AG09319 (cell line): ENCODE measurements at regions not wholly inside any gene's neighbourhood (a gene's known extent, or its start where the extent isn't known, plus 50 kb on each side); places are given as distances from the start of the nearest gene placed in this dataset.

ENCODE experiments used
- DNase-seq: peaks from one replicate; pipeline ENCODE4 v3.0.0-alpha.2; 2010; ENCODE audit warnings: low read depth; ENCODE audit errors: extremely low read depth
- CTCF ChIP-seq: IDR thresholded peaks from 2 replicates; pipeline ENCODE4 v1.5.1; 2011; ENCODE audit warnings: low read depth, mild to moderate bottlenecking, inconsistent platforms, low read length, moderate library complexity

- no peak for TF ChIP-seq CTCF
- no peak for DNase-seq
These were observed 216.3 kb upstream of the PSMD7 start for GRCh38 chr16:74080311-74080710.

DNA sequence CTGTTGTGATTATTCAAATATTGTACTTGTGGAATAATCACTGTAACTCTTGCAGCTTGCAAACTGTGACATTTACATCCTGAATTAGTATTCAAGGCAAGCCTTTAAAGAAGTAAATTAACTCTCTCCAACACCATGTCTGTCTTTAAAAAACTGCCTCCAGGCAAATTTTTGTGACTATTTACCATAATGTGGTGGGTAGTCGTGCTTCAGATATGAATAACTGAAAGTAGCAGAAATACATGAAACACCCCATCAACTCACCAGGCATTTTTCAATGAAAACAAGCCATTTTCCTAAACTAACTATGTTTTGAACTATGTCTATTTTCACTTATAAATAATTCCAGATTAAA, 217.4 kb upstream of the PSMD7 start:
- no peak for TF ChIP-seq CTCF
- no peak for DNase-seq

DNA sequence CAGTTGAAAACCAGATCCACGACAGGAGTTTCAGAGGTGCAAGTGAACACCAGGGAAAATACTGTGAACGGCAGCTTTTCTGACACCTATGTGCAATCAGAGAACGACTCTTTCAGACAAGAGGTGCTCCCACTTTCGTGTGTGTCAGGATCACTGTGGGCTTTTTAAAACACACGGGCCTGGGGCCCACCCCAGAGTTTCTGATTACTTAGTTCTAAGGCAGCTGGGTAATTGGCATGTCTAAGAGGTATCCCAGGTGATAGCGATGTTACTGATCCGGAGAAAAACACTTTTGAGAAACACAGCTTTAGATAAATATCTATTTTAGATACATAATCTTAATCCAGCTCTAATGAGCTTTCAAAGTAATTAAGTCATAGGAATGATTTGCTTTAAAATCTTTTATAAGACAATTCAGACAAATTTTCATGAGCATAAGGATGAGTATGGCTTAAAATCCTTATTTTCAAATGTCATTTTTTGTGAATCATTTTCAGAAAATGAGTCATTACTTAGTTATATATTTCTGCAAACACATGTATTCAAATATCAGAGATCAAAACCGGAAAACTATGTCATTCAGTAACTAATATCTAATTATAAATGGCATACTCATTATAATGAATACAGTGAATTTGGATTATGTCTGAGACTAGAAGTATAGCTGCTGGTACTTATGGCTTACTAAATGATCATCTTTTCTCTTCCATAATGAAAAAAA, 217.9 kb upstream of the PSMD7 start:
- no peak for TF ChIP-seq CTCF

DNA sequence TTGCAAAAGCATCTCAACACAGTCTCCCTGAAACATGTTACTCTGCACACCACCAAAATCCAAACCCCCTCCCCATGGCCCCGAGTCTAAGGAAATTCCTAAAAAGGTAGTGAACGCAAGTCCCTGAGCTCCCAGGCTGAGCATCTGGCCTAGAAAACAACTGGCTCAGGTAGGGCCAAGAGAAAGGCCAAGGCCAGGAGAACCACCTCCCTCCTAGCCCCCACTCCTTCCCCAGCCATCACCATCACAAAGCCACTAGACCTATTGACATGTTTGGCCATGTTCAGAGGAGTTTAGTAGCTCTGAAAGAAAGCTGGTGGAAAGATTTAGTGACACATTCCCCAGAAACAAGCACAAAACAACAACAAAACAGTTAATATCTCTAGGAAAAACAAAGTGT, 220.0 kb upstream of the PSMD7 start:
- DNase-seq: no peak

More for the DNA sequence above, 217.9 kb upstream of the PSMD7 start:
- no peak for DNase-seq

DNA sequence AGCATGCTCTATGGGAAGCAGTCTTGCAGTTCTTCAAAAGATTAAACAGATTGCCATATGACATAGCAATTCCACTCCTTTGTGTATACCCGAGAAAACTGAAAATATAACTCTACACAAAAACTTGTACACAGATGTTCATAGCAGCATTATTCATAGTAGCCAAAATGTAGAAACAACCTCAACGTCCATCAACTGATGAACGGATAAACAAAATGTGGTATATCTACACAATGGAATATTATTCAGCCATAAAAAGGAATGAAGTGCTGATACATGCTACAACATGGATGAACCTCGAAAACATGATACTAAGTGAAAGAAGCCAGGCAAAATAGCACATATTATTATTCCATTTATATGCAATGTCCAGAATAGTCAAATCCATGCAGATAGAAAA, 221.2 kb upstream of the PSMD7 start:
- no peak for DNase-seq
- TF ChIP-seq CTCF: no peak

More for the DNA sequence above, 220.0 kb upstream of the PSMD7 start:
- TF ChIP-seq CTCF: no peak

DNA sequence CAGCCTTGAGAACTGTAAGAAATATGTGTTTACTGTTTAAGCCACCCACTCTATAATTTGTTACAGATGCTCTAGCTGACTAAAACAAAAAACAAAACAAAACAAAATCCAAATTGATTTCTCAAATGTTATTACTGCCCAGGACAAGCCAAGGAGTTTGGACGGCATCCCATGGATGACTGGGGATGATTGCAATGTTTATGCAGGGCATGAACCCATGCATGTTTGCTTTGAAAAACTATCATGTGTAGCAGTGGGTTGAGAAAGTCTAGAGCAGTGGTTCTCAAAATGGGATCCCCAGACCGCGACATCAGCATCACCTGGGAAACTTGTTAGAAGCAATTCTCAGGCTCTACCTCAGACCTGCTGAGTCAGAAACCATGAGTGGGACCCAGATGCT, 223.2 kb upstream of the PSMD7 start:
- no peak for TF ChIP-seq CTCF
- DNase-seq: peak; percentile 46

- DNase-seq: no peak
- no peak for TF ChIP-seq CTCF
These were observed 224.5 kb upstream of the PSMD7 start for GRCh38 chr16:74071996-74072535.
